ENCODE measurements at regions not wholly inside any gene's neighbourhood (a gene's known extent, or its start where the extent isn't known, plus 50 kb on each side); places are given as distances from the start of the nearest gene placed in this dataset.
"Not testable (repeated sequence)": the region's sequence is repeated elsewhere in the genome, so short reads cannot be mapped to it uniquely, and the experiment has no call there.

DNA sequence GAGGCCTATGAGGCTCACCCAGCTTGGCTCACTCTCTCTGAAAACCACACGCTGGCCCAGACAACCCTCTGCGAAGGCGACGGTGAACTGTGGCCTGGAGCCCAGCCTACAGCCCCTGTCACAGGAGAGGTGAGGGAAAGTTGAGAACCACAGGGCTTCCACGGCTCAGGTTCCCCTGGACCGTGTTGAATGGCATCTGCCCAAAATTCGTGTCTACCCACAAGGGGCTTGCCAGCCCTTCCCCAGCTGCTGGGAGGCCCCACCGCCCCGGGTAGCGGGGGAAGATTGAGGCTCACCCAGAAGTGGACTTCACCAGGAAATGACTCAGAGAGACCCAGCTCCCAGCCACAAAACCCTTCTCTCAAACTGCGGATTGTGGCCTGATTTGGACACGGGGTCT is 197.1 kb downstream of the CTTN start:
- no peak for DNase-seq

DNA sequence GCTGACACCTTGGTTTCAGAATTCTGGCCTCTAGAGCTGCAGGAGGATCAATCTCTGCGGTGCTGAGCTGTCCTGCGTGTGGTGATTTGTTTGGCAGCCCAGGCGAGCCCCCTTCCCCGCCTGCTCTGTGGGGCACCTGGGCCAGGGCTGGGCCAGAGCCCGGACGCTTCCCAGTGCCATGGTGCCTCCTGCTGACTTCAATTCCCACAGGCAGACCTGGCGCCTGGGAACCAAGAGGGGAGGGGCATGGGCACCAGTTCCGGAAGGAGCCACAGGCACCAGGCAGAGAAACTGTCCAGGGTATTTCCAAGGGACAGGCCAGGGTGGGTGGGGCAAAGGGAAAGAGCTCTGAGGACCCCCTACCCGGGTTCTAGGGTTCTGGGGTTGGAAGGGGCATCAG is 197.8 kb downstream of the CTTN start:
- DNase-seq, result no peak

DNA sequence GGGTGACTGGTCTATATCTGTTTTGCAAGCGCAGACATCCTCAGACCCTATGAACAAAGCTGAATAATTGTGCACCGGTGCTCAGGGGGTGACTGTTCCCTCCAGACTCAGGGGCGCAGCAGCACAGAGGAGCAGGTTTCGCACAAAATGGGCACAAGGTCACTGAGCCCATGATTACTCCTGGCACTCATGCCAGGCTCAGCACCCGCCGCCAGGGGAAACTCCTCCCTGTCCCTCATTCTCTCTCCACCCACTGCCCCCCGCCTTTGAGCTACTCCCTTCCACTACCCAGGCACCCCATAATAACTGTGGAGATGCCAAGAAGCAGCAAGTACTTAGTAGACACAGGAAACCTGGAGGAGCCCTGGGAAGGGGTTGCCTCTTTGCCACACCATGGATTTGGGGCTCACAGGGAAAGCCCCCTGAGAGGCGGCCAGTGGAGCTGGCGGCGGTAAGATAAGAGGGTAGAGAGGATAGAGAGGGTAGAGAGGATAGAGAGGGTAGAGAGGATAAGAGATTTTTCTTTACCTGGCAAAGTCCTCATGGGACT is 198.8 kb downstream of the CTTN start:
- DNase-seq, result no peak

GRCh38 chr11:70597751-70598625 is 199.7 kb downstream of the CTTN start:
- no peak for DNase-seq

DNA sequence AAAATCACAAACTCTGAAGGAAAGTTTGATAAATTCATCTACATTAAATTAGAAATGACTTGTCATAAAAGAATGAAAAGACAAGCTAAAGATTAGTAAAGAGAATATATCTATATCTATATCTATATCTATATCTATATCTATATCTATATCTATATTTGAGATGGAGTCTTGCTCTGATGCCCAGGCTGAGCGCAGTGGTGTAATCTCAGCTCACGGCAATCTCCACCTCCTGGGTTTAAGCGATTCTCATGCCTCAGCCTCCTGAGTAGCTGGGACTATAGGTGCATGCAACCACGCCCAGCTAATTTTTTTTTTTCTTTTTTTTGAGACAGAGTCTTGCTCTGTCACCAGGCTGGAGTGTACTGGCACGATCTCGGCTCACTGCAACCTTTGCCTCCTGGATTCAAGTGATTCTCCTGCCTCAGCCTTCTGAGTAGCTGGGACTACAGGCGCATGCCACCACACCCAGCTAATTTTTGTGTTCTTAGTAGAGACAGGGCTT is 202.6 kb downstream of the CTTN start:
- DNase-seq, result not testable (repeated sequence)

DNA sequence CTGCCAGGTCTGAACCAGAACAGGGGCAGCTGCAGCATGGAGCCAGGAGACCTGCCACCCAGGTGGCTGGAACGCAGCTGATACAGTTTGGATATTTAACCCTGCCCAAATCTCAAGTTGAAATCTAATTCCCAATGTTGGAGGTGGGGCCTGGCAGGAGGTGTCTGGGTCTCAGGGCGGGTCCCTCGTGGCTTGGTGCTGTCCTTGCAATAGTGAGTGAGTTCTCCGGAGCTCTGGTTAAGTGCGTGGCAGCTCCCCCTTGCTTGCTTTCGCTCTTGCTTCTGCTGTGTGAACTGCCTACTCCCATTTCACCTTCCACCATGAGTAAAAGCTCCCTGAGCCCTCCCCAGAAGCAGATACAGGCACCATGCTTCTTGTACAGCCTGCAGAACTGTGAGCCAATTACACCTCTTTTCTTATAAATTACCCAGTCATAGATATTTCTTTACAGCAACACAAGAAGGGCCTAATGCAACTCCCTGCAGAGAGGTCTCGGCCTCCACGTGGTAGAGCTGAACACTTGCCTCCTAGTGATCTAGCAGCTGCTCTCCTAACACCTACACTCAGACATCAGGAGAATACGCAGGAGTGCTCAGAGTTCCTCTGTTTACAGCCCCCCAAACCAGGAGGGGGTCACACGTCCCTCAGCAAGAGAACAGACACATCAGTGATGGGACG is 203.7 kb downstream of the CTTN start:
- DNase-seq, result no peak

DNA sequence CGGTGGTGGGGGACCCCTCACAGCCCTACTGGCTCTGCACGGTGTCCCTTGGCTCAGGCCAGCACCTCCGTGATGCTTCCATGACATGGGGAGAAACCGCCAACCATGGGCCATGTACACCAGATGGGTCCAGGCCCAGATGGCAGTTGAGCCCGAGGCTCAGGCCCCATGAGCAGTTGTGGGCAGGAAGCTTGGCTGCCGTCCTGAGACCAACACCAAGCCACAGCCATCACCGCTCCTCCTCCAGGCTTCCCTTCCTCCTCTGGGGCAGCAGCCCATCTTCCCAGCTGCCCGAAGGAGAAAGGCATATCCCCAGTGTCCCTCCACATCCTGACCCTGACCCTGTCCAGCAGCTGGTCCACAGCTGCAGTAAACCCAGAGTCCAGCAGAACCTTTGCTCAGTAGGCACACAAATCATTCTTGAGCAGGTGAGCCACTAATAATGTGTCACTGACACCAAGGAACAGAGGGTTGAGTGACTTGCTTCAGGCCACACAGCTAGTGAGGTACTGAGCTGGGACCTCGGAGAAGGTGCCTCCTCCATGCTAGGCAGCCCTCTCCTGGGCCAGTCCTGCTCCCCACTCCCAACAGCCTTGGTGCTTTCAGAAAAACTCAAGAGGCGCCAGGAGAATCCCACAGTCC is 204.9 kb downstream of the CTTN start:
- no peak for DNase-seq

- DNase-seq, result no peak
Observed at GRCh38 chr11:70603756-70604211, 205.5 kb downstream of the CTTN start.

- no peak for DNase-seq
Observed at GRCh38 chr11:70604221-70604620, 205.9 kb downstream of the CTTN start.

- no peak for DNase-seq
Observed at GRCh38 chr11:70604630-70605467, 206.5 kb downstream of the CTTN start.

DNA sequence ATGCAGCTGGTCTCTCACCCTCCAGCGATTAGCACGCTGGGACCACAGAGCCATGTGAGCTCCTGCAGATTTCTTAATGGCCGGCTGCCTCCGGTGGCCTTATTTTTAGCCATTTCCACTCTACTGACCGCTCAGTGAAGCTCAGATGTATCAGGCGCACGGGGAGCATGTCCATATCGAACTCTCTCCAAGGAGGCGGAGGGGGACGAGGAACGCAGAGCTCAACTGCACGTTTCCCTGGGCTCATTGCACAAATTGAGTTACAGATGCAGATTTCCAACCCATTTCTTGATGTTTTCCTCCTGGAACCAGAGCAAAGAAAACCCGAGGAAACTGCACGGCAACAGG is 207.1 kb downstream of the CTTN start:
- DNase-seq, result no peak

DNA sequence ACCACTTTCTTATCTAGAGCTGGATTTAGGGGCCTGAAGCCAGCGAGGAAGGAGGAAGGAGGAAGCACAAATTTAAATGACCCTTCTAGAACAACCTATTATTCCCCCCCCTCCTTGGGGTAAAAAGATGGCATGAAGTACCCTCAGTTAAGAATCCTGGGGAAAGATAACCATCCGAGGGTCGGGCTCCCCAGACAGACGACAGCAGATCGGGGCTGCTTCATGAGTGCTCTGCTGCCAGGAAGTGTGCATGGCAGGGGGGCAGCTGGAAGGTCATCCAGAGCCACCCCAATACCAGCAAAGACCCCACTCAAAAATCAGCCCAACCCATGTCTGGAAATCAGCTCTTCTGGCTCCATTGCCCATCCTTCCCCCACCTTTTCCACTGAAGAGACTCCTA is 207.5 kb downstream of the CTTN start:
- DNase-seq, result no peak

- DNase-seq, result no peak
Observed at GRCh38 chr11:70606248-70606950, 208.1 kb downstream of the CTTN start.

DNA sequence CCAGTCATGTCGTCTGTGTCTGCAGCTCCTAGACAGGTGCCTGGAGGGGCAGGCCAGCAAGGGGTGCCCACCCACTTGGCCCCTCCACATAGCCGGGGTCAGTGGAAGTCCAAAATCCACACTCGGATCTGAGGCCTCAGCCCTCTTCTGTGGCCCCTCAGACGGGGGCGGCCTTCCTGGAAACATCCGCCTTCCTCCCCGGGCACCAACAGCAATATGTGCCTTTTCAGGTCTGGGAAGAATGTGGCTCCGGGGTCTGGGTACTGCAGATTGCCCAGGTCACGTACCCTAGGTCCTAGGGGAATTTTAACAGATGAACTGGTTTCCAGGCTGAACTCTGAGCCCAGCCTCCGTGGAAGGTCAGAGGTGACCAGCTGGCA is 208.6 kb downstream of the CTTN start:
- DNase-seq, result no peak

GRCh38 chr11:70607561-70607960 is 209.2 kb downstream of the CTTN start:
- DNase-seq, result no peak

GRCh38 chr11:70608568-70609470 is 210.5 kb downstream of the CTTN start:
- DNase-seq, result no peak

GRCh38 chr11:70610566-70611565 is 212.5 kb downstream of the CTTN start:
- no peak for DNase-seq

DNA sequence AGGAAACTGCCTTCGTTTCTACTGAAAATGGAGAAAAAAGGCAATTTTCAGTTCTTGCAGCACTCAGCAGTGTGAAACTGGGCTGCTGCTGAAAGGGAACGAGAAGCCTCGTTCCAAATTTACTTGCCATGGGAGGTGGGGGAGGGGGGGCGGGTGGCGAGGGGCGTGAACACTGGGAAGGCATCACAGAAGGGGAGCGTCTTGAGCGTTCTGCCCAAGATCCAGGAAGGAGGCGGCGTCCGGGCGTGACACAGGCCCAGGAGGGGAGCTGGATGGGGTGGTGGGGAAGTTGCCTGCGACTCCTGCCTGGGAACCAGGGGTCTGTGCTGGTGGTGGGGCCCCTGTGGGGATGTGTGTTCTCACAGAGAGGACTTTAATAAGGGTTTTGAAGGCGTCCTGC is 213.5 kb downstream of the CTTN start:
- DNase-seq, result no peak

GRCh38 chr11:70612459-70613141 is 214.3 kb downstream of the CTTN start:
- DNase-seq, result no peak
